Femur (tissue), 1 donor: ENCODE measurements at regions not wholly inside any gene's neighbourhood (a gene's known extent, or its start where the extent isn't known, plus 50 kb on each side); places are given as distances from the start of the nearest gene placed in this dataset.

Experiments used
- DNase-seq: peaks from one replicate; pipeline ENCODE4 v3.0.0-alpha.2; 2017

GRCh38 chr2:8624855-8625398, 56.9 kb upstream of the ID2 start:
- DNase-seq: no peak

- DNase-seq: no peak
Measured at GRCh38 chr2:8625399-8626300, 56.2 kb upstream of the ID2 start.

GRCh38 chr2:8626572-8626971, 55.3 kb upstream of the ID2 start:
- no peak for DNase-seq

- no peak for DNase-seq
Measured at GRCh38 chr2:8627019-8627691, 54.7 kb upstream of the ID2 start.

DNA sequence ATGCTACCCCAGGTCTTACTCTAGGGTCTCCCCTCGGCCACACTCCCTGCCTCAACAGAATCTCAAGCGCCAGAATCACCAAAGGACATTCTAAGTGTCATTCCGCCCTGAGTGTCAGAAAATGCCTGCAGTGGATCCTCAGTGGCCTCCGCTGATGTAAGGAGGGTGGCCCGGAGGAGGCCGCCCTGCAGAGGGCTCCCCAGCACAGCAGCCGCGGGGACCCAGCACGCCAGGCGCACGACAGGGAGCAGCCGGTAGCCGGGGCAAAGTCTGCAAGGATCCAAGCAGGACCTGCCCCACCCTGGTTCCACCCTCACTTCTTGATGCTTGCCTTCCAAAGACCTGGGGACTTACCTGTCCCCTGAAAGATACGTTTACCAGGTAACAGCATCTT, 54.2 kb upstream of the ID2 start:
- DNase-seq: no peak

DNA sequence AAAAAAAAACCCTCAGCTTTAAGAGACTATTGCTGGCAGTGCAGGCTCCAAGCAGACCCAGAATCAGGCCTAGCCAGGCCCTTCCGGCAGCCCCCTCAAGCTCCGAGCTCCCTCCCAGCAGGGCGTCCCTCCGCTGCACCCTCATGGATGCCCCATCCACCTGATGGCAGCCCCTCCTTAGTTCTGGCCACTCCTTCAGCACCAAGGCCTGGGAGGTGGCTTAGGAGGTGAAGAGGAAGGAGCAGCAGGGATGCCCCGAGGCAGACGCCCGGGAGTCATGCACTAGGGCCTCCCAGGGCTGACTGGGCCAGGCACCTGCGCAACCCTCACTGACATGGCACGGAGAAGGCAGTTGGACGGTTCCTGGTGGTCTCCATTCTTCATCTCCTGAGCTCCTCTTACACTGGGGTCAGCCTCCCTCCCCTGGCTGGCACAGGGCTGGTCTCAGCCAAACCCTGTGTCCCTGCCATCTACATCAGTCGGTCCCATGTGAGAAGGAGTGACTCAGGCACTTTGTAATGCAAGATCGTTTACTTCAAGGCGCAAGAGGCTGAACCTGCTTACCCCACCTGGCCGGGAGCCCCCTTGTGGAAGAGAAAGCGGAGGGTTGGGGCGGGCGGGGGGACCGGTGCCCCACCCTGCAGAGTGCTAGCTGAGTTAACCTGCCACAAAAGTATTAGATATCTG, 53.5 kb upstream of the ID2 start:
- no peak for DNase-seq

GRCh38 chr2:8628866-8629209, 53.0 kb upstream of the ID2 start:
- DNase-seq: no peak

DNA sequence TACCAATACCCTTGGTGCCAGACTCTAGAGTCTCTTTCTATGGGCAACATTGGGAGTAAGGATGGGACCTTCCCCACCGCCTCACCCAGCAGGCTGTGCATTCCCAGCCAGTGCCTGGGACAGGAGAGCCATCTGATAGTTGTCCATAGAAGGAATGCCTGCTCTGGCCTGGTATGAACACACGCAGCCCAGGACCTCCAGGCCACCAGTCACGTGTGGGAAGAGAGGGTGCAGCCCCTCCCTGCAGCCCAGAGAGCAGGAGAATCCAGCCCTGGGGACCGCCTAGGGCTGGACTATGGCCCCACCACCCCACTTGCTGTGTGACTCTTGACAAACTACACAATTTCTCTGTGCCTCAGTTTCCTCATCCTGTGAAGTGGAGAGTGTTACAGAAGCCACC, 52.5 kb upstream of the ID2 start:
- DNase-seq: no peak

- no peak for DNase-seq
Measured at GRCh38 chr2:8630676-8631464, 51.0 kb upstream of the ID2 start.

GRCh38 chr2:8631465-8632005, 50.3 kb upstream of the ID2 start:
- DNase-seq: no peak
